Transverse colon (tissue), 4 donors: ENCODE measurements at regions not wholly inside any gene's neighbourhood (a gene's known extent, or its start where the extent isn't known, plus 50 kb on each side); places are given as distances from the start of the nearest gene placed in this dataset.

Experiments used
- DNase-seq: peaks from one replicate; pipeline ENCODE4 v3.0.0-alpha.2; 2019
- H3K27ac ChIP-seq, 4 donors: fragments of 200-600 bp; sonication (generic); 2 replicates each; pipeline ENCODE4 v1.5.1; 2016 to 2018; ENCODE audit warnings: inconsistent platforms in 4 of 4
- H3K27me3 ChIP-seq: fragments of 200-600 bp; sonication (generic); 2 replicates; pipeline ENCODE4 v1.5.1; 2017; ENCODE audit warnings: inconsistent platforms
- H3K36me3 ChIP-seq, 4 donors: fragments of 200-600 bp; sonication (generic); 2 replicates each; pipeline ENCODE4 v1.5.1; 2017 to 2019; ENCODE audit warnings: inconsistent platforms in 4 of 4
- H3K4me1 ChIP-seq, 4 donors: fragments of 200-600 bp; sonication (generic); 2 replicates each; pipeline ENCODE4 v1.5.1; 2017 to 2020; ENCODE audit warnings: inconsistent platforms in 4 of 4
- H3K4me3 ChIP-seq, 4 donors: fragments of 200-600 bp; sonication (generic); 1 replicate in 1 of 4; 2 replicates in 3 of 4; pipeline versions ENCODE4 v1.5.1 to v1.6.1; 2017 to 2019; ENCODE audit warnings: inconsistent platforms in 4 of 4
- H3K9me3 ChIP-seq, 2 donors: fragments of 200-600 bp; sonication (generic); 2 replicates each; pipeline ENCODE4 v1.5.1; 2017 to 2019; ENCODE audit warnings: inconsistent platforms in 2 of 2
- CTCF ChIP-seq, 5 experiments: fragments of 200-600 bp in 3 of 5; fragments of 450-650 bp in 2 of 5; sonication (generic) in 3 of 5; IDR thresholded peaks; 1 replicate in 2 of 5; 2 replicates in 3 of 5; pipeline ENCODE4 v1.5.1; 2016 to 2017; ENCODE audit warnings: antibody characterized with exemption in 5 of 5, inconsistent platforms in 3 of 5, mild to moderate bottlenecking in 2 of 5, moderate library complexity in 1 of 5
- EP300 ChIP-seq: sonication (generic); formaldehyde crosslinking; IDR thresholded peaks from one replicate; pipeline ENCODE4 v1.6.1; 2017; ENCODE audit warnings: antibody characterized with exemption, low read depth
- POLR2A ChIP-seq: fragments of 450-650 bp; IDR thresholded peaks from one replicate; pipeline ENCODE4 v1.6.1; 2016; ENCODE audit warnings: antibody characterized with exemption, mild to moderate bottlenecking, moderate library complexity
- POLR2AphosphoS5 ChIP-seq, 3 donors: sonication (generic); formaldehyde crosslinking; IDR thresholded peaks; one replicate each; pipeline ENCODE4 v1.6.1; 2016; ENCODE audit warnings: antibody characterized with exemption in 3 of 3
- WGBS, 2 donors: methylation state at CpG; one replicate each; pipeline ENCODE4 v1.1.5; 2018; ENCODE audit warnings: low coverage in 1 of 2; 5-methylcytosine and 5-hydroxymethylcytosine counted together
- in situ Hi-C, 4 donors: fragments of 200-750 bp; cut with MboI; loops; one replicate each; pipeline versions ENCODE4 v1.15.0 to v1.15.1; 2017; ENCODE audit warnings: low sequenced_read_pairs in 3 of 4, low pct_ligation_motif_present in 1 of 4, low pct_unique_long_range_greater_than_20kb in 1 of 4
- intact Hi-C: fragments of 100-400 bp; cut with DNase I; formaldehyde crosslinking; loops from one replicate; pipeline ENCODE4 v1.15.1; 2023; ENCODE audit warnings: low total_unique reads

- no peak overlapping the region for H3K4me3 ChIP-seq
- in situ Hi-C loops (no loop called here), intact Hi-C loops (no loop called here)
- no peak for DNase-seq
- H3K4me1 ChIP-seq, result no peaks in the 10 kb centered on the region
- no peak overlapping the region for H3K27ac ChIP-seq
- no peaks in the 10 kb centered on the region for H3K9me3 ChIP-seq
- H3K36me3 ChIP-seq, result no peaks in the 10 kb centered on the region
- no peaks in the 10 kb centered on the region for H3K27me3 ChIP-seq
- TF ChIP-seq POLR2A, result no peak
- TF ChIP-seq CTCF (IDR thresholded peaks at IDR 0.05), result no peak
- TF ChIP-seq EP300, result no peak
- TF ChIP-seq POLR2AphosphoS5 (IDR thresholded peaks at IDR 0.05), result no peak
- WGBS, 2 donors, result 85 to 92% methylated on average over 3 of the region's 3 CpGs
Measured at GRCh38 chr4:131426023-131426758, 1722.9 kb upstream of the PCDH10 start.

GRCh38 chr4:131427000-131427399 is 1722.1 kb upstream of the PCDH10 start:
- 67 to 87% methylated on average over 2 of the region's 2 CpGs for WGBS, 2 donors
- H3K27ac ChIP-seq, result no peak overlapping the region
- H3K9me3 ChIP-seq, result no peaks in the 10 kb centered on the region
- intact Hi-C loops (no loop called here), in situ Hi-C loops (no loop called here)
- H3K27me3 ChIP-seq, result no peaks in the 10 kb centered on the region
- no peaks in the 10 kb centered on the region for H3K4me1 ChIP-seq
- no peak for DNase-seq
- no peak for TF ChIP-seq POLR2AphosphoS5 (IDR thresholded peaks at IDR 0.05)
- no peak for TF ChIP-seq POLR2A
- TF ChIP-seq CTCF (IDR thresholded peaks at IDR 0.05), result no peak
- no peak for TF ChIP-seq EP300
- H3K4me3 ChIP-seq, result no peak overlapping the region
- H3K36me3 ChIP-seq, result no peaks in the 10 kb centered on the region

DNA sequence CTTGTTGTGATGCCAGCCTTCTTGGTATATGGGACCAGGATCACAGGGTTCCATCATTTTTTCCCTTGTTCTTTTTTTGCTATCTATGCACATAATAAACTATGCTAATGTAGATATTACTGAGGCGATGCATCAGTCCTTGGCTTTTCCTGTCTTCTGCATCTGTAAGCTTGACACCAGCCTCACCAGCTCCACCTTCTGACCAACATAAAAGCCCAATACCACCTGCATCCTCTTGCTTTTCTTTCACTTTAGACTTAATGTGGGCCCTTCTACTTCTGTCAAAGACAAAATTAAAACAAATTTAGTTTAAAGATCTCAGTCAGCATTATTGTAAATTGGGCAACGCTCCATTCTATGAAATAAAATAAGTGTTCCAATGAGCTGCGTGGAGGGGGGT is 1718.8 kb upstream of the PCDH10 start:
- 46 to 71% methylated on average over 3 of the region's 3 CpGs for WGBS, 2 donors
- TF ChIP-seq POLR2A (no peak), POLR2AphosphoS5 (IDR thresholded peaks at IDR 0.05) (no peak), CTCF (IDR thresholded peaks at IDR 0.05) (no peak)

GRCh38 chr4:131441004-131441688 is 1707.9 kb upstream of the PCDH10 start:
- in situ Hi-C loops (no loop called here), intact Hi-C loops (no loop called here)
- Histone ChIP-seq H3K4me1 (no peaks in the 10 kb centered on the region), H3K27me3 (no peaks in the 10 kb centered on the region), H3K9me3 (peaks cover 0 to 6% of the 10 kb centered on the region in 2 donors), H3K36me3 (no peaks in the 10 kb centered on the region), H3K27ac (no peak overlapping the region), H3K4me3 (no peak overlapping the region)
- TF ChIP-seq POLR2A, result no peak
- no peak for TF ChIP-seq EP300
- TF ChIP-seq CTCF (IDR thresholded peaks at IDR 0.05), result no peak
- no peak for TF ChIP-seq POLR2AphosphoS5 (IDR thresholded peaks at IDR 0.05)
- WGBS, 2 donors, result 81% methylated on average over 5 of the region's 7 CpGs; no CpG with 5 or more reads in 1 of the 2 donors
- DNase-seq, result no peak

More for the DNA sequence above, 1718.8 kb upstream of the PCDH10 start:
- no peak overlapping the region for H3K27ac ChIP-seq
- H3K4me1 ChIP-seq, result no peaks in the 10 kb centered on the region
- no peaks in the 10 kb centered on the region for H3K36me3 ChIP-seq
- intact Hi-C loops, result no loop called here
- DNase-seq, result no peak
- no peak overlapping the region for H3K4me3 ChIP-seq
- in situ Hi-C loops, result no loop called here
- no peaks in the 10 kb centered on the region for H3K9me3 ChIP-seq
- H3K27me3 ChIP-seq, result no peaks in the 10 kb centered on the region
